Stimulated activated CD4-positive, alpha-beta T cell treated with anti-CD3 and anti-CD28 coated beads, Interleukin-4, amount 100 ng/mL, for 24 hours (primary cell): ENCODE measurements at regions not wholly inside any gene's neighbourhood (a gene's known extent, or its start where the extent isn't known, plus 50 kb on each side); places are given as distances from the start of the nearest gene placed in this dataset.

Experiments
- DNase-seq: peaks from one replicate; pipeline ENCODE4 v3.0.0-alpha.2; 2020

- no peak for DNase-seq
These were observed 90.0 kb upstream of the PLXNA4 start for GRCh38 chr7:132666071-132666773.

- DNase-seq, result no peak
These were observed 80.8 kb upstream of the PLXNA4 start for GRCh38 chr7:132656846-132657776.

- no peak for DNase-seq
These were observed 80.1 kb upstream of the PLXNA4 start for GRCh38 chr7:132656341-132656740.

- DNase-seq, result peak; percentile 30
These were observed 79.0 kb upstream of the PLXNA4 start for GRCh38 chr7:132655131-132655727.

- DNase-seq, result no peak
These were observed 77.9 kb upstream of the PLXNA4 start for GRCh38 chr7:132654150-132654549.

- DNase-seq, result no peak
These were observed 77.2 kb upstream of the PLXNA4 start for GRCh38 chr7:132653366-132653930.

- DNase-seq, result no peak
These were observed 76.2 kb upstream of the PLXNA4 start for GRCh38 chr7:132652507-132652906.

GRCh38 chr7:132650498-132650897 lies 74.2 kb upstream of the PLXNA4 start:
- no peak for DNase-seq

GRCh38 chr7:132647311-132647710 lies 71.0 kb upstream of the PLXNA4 start:
- DNase-seq, result no peak

- no peak for DNase-seq
These were observed 69.8 kb upstream of the PLXNA4 start for GRCh38 chr7:132646052-132646451.

GRCh38 chr7:132643302-132643701 lies 67.0 kb upstream of the PLXNA4 start:
- no peak for DNase-seq

GRCh38 chr7:132641238-132641637 lies 65.0 kb upstream of the PLXNA4 start:
- DNase-seq, result no peak

GRCh38 chr7:132639983-132640382 lies 63.7 kb upstream of the PLXNA4 start:
- no peak for DNase-seq

GRCh38 chr7:132638000-132638399 lies 61.7 kb upstream of the PLXNA4 start:
- no peak for DNase-seq

- no peak for DNase-seq
These were observed 60.3 kb upstream of the PLXNA4 start for GRCh38 chr7:132636581-132636980.

- DNase-seq, result no peak
These were observed 58.9 kb upstream of the PLXNA4 start for GRCh38 chr7:132635127-132635526.

GRCh38 chr7:132630834-132631233 lies 54.6 kb upstream of the PLXNA4 start:
- no peak for DNase-seq
